H1 (cell line): ENCODE measurements at regions not wholly inside any gene's neighbourhood (a gene's known extent, or its start where the extent isn't known, plus 50 kb on each side); places are given as distances from the start of the nearest gene placed in this dataset.

ENCODE experiments used
- CTCF ChIA-PET: fragments of 300-600 bp; sonication (Branson Sonifier 250); formaldehyde crosslinking; loops from one replicate; lab custom pipeline; 2021; ENCODE audit not compliant: partially characterized antibody; lab: Charles Lee
- POLR2A ChIA-PET: fragments of 300-600 bp; sonication (Branson Sonifier 250); formaldehyde crosslinking; loops from one replicate; lab custom pipeline; 2021; ENCODE audit warnings: inconsistent platforms; ENCODE audit not compliant: partially characterized antibody; lab: Charles Lee
- DNase-seq, 2 experiments: peaks; one replicate each; pipeline versions ENCODE4 v3.0.0 to v3.0.0-alpha.2; 2010 to 2022; ENCODE audit warnings: low spot score in 2 of 2, low read depth in 1 of 2, mixed read lengths in 1 of 2
- FAIRE-seq: peaks from 2 replicates; lab custom pipeline; 2011; peaks lifted over from hg19 to GRCh38; lab: Jason Lieb, UNC
- H2AFZ ChIP-seq: 2 replicates; pipeline ENCODE4 v1.8.1; 2012; ENCODE audit warnings: low read length, inconsistent platforms
- H2AK5ac ChIP-seq: 2 replicates; pipeline ENCODE4 v1.6.1; 2013; ENCODE audit warnings: low read depth, low read length
- H2BK120ac ChIP-seq: replicated peaks from 2 replicates; pipeline ENCODE3; 2013; ENCODE audit warnings: low read depth, low read length, inconsistent platforms
- H2BK12ac ChIP-seq: 2 replicates; pipeline ENCODE4 v1.6.1; 2013; ENCODE audit warnings: low read depth, low read length
- H2BK15ac ChIP-seq: 2 replicates; pipeline ENCODE4 v1.6.1; 2013; ENCODE audit warnings: low read length
- H2BK20ac ChIP-seq: 2 replicates; pipeline ENCODE4 v1.6.1; 2013; ENCODE audit warnings: low read length
- H2BK5ac ChIP-seq: 2 replicates; pipeline ENCODE4 v1.6.1; 2013; ENCODE audit warnings: low read depth, low read length
- H3K14ac ChIP-seq: 2 replicates; pipeline ENCODE4 v1.6.1; 2013; ENCODE audit warnings: inconsistent platforms; ENCODE audit not compliant: insufficient read length
- H3K18ac ChIP-seq: 2 replicates; pipeline ENCODE4 v1.6.1; 2013; ENCODE audit warnings: low read length; ENCODE audit errors: extremely low read depth
- H3K23ac ChIP-seq: 2 replicates; pipeline ENCODE4 v1.6.1; 2013; ENCODE audit warnings: inconsistent platforms; ENCODE audit not compliant: insufficient read length
- H3K23me2 ChIP-seq: 2 replicates; pipeline ENCODE4 v1.6.1; 2013; ENCODE audit warnings: low read depth, low read length
- H3K27ac ChIP-seq: 2 replicates; pipeline ENCODE4 v1.6.1; 2011; ENCODE audit warnings: low read depth, low read length, inconsistent platforms
- H3K27me3 ChIP-seq, 4 experiments: replicated peaks in 1 of 4; 1 replicate in 1 of 4; 2 replicates in 3 of 4; pipeline versions ENCODE4 v1.6.1 to v1.8.1; 2011 to 2013; ENCODE audit warnings: low read length in 3 of 4, mild to moderate bottlenecking in 3 of 4, inconsistent platforms in 2 of 4, mixed read lengths in 2 of 4, moderate library complexity in 1 of 4; ENCODE audit not compliant: control insufficient read depth in 3 of 4, insufficient read depth in 3 of 4; ENCODE audit errors: extremely low read depth in 1 of 4
- H3K36me3 ChIP-seq, 4 experiments: 2 replicates each; pipeline versions ENCODE4 v1.6.1 to v1.8.1; 2011 to 2013; ENCODE audit warnings: mild to moderate bottlenecking in 4 of 4, low read length in 3 of 4, moderate library complexity in 2 of 4, control low read depth in 1 of 4, inconsistent platforms in 1 of 4; ENCODE audit not compliant: insufficient read depth in 4 of 4, control insufficient read depth in 2 of 4
- H3K4ac ChIP-seq: replicated peaks from 2 replicates; pipeline ENCODE3; 2013; ENCODE audit warnings: low read length, low read depth, mixed read lengths, inconsistent platforms; ENCODE audit not compliant: insufficient read length
- H3K4me1 ChIP-seq, 4 experiments: replicated peaks in 1 of 4; 1 replicate in 1 of 4; 2 replicates in 3 of 4; pipeline versions ENCODE4 v1.6.1 to v1.8.1; 2011 to 2013; ENCODE audit warnings: low read length in 3 of 4, inconsistent platforms in 2 of 4, mixed read lengths in 1 of 4; ENCODE audit not compliant: insufficient read depth in 4 of 4, control insufficient read depth in 3 of 4
- H3K4me2 ChIP-seq, 2 experiments: 2 replicates each; pipeline versions ENCODE4 v1.6.1 to v1.8.1; 2011 to 2013; ENCODE audit warnings: low read depth in 2 of 2, low read length in 2 of 2, control low read depth in 1 of 2, inconsistent platforms in 1 of 2, mild to moderate bottlenecking in 1 of 2; ENCODE audit not compliant: insufficient read depth in 1 of 2
- H3K4me3 ChIP-seq, 4 experiments: fragments of 200-600, 300-600 bp in 1 of 4; sonication (generic), shearing (Covaris generic), sonication (Bioruptor Twin) in 1 of 4; 2 replicates each; pipeline versions ENCODE4 v1.5.1 to v1.8.1; 2011 to 2016; ENCODE audit warnings: low read length in 4 of 4, low read depth in 3 of 4, control low read depth in 2 of 4, inconsistent platforms in 2 of 4, mild to moderate bottlenecking in 2 of 4, mixed read lengths in 1 of 4, moderate library complexity in 1 of 4; ENCODE audit not compliant: insufficient read depth in 2 of 4; ENCODE audit errors: extremely low read depth in 1 of 4
- H3K56ac ChIP-seq: replicated peaks from 2 replicates; pipeline ENCODE3; 2013; ENCODE audit warnings: low read depth, mild to moderate bottlenecking, mixed read lengths, low read length, inconsistent platforms; ENCODE audit not compliant: insufficient read length
- H3K79me1 ChIP-seq: 2 replicates; pipeline ENCODE4 v1.6.1; 2013; ENCODE audit warnings: low read depth, low read length, control low read depth
- H3K79me2 ChIP-seq, 2 experiments: 2 replicates each; pipeline versions ENCODE4 v1.6.1 to v1.8.1; 2012 to 2013; ENCODE audit warnings: low read length in 2 of 2, mild to moderate bottlenecking in 2 of 2, inconsistent platforms in 1 of 2; ENCODE audit not compliant: insufficient read depth in 2 of 2, control insufficient read depth in 1 of 2
- H3K9ac ChIP-seq, 4 experiments: replicated peaks in 1 of 4; 1 replicate in 1 of 4; 2 replicates in 3 of 4; pipeline versions ENCODE4 v1.6.1 to v1.8.1; 2011 to 2013; ENCODE audit warnings: low read depth in 3 of 4, low read length in 3 of 4, control low read depth in 2 of 4, mild to moderate bottlenecking in 2 of 4, moderate library complexity in 2 of 4, inconsistent platforms in 1 of 4; ENCODE audit errors: extremely low read depth in 1 of 4
- H3K9me3 ChIP-seq, 2 experiments: 2 replicates each; pipeline versions ENCODE4 v1.6.1 to v1.8.1; 2012 to 2013; ENCODE audit warnings: mild to moderate bottlenecking in 2 of 2, moderate library complexity in 2 of 2, control low read depth in 1 of 2, inconsistent platforms in 1 of 2, low read depth in 1 of 2, low read length in 1 of 2, mixed read lengths in 1 of 2; ENCODE audit not compliant: insufficient read depth in 2 of 2
- H4K20me1 ChIP-seq, 2 experiments: replicated peaks in 1 of 2; 2 replicates each; pipeline versions ENCODE3 to v1.8.1; 2011 to 2013; ENCODE audit warnings: inconsistent platforms in 2 of 2, low read length in 2 of 2, mild to moderate bottlenecking in 1 of 2; ENCODE audit not compliant: insufficient read depth in 2 of 2, control insufficient read depth in 1 of 2
- H4K5ac ChIP-seq: 2 replicates; pipeline ENCODE4 v1.6.1; 2013; ENCODE audit warnings: low read length, low read depth, mixed read lengths, inconsistent platforms; ENCODE audit not compliant: insufficient read length
- H4K8ac ChIP-seq: 2 replicates; pipeline ENCODE4 v1.8.0; 2013; ENCODE audit warnings: mild to moderate bottlenecking, moderate library complexity, low read length, inconsistent platforms; ENCODE audit not compliant: insufficient read depth; ENCODE audit errors: extremely low read depth
- H4K91ac ChIP-seq: replicated peaks from 2 replicates; pipeline ENCODE3; 2013; ENCODE audit warnings: low read length, mixed read lengths, inconsistent platforms; ENCODE audit not compliant: insufficient read length
- CHD1 ChIP-seq: IDR thresholded peaks from 2 replicates; pipeline ENCODE4 v1.6.1; 2012; ENCODE audit warnings: low read depth, low read length, improper control_type of control experiment
- EZH2 ChIP-seq: fragments of 200-600 bp; sonication (generic); IDR thresholded peaks from 2 replicates; pipeline ENCODE4 v1.7.1; 2012; ENCODE audit warnings: low read depth, mild to moderate bottlenecking, moderate library complexity, low read length, inconsistent platforms; ENCODE audit not compliant: severe bottlenecking
- SAP30 ChIP-seq: fragments of 300-600 bp; sonication (generic); IDR thresholded peaks from 2 replicates; pipeline ENCODE4 v1.7.1; 2012; ENCODE audit warnings: low read length, moderate library complexity, mild to moderate bottlenecking, inconsistent platforms; ENCODE audit not compliant: insufficient read depth, insufficient replicate concordance
- SIX5 ChIP-seq: IDR thresholded peaks from 2 replicates; pipeline ENCODE4 v1.6.1; 2011; ENCODE audit warnings: mild to moderate bottlenecking, low read depth, low read length
- TBP ChIP-seq: IDR thresholded peaks from 2 replicates; pipeline ENCODE4 v1.6.1; 2011; ENCODE audit warnings: low read depth, low read length, improper control_type of control experiment
- WGBS, 2 experiments: shearing (Covaris generic) in 1 of 2; methylation state at CpG; one replicate each; pipeline versions ENCODE4 v1.1.6 to v1.1.7; 2013 to 2015; ENCODE audit warnings: low lambda C conversion rate in 2 of 2, mixed read lengths in 2 of 2, inconsistent platforms in 1 of 2, low coverage in 1 of 2, missing lambda C conversion rate in 1 of 2; ENCODE audit not compliant: insufficient replicate concordance in 2 of 2, insufficient coverage in 1 of 2, insufficient read length in 1 of 2; ENCODE audit errors: extremely low coverage in 1 of 2, missing lambda C conversion rate in 1 of 2; 5-methylcytosine and 5-hydroxymethylcytosine counted together
- TF ChIP-seq, protein P1 (sequence below): IDR thresholded peaks from 2 replicates; pipeline ENCODE4 v1.6.1; 2012; ENCODE audit warnings: inconsistent platforms

DNA sequence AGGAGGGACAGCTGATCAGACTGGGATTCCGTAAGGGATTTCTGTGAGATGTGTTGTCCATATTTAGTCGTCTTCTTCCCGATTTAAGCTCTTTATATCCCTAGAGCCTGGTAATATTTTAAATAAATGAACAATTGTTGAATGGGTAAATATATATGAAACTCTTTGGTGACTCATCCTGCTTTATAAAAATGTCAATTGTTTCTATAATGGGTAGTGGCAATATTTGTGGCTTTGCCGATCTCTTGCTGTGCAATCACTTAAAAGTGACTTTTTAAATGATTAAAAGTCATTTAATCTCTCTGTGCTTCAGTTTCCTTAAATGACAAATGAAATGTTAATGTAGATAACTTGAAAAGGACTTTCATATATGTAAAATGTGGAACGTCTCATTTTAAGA is 339.2 kb downstream of the RNF144A start:
- H3K4me1 ChIP-seq, result no peaks in the 10 kb centered on the region
- H3K79me2 ChIP-seq, result no peaks in the 10 kb centered on the region
- WGBS, 2 experiments, result 88% methylated on average over 5 of the region's 5 CpGs; no CpG with 5 or more reads in 1 of the 2 experiments
- H2AK5ac ChIP-seq, result no peak overlapping the region
- no peak overlapping the region for H3K14ac ChIP-seq
- H3K27ac ChIP-seq, result no peak overlapping the region
- FAIRE-seq (no peak), DNase-seq (no peak)
- no peak overlapping the region for H3K4me2 ChIP-seq
- H3K9ac ChIP-seq, result no peak overlapping the region
- no peak overlapping the region for H2BK20ac ChIP-seq
- no peaks in the 10 kb centered on the region for H3K27me3 ChIP-seq
- no peak overlapping the region for H4K5ac ChIP-seq
- H3K23ac ChIP-seq, result no peak overlapping the region
- no peaks in the 10 kb centered on the region for H3K79me1 ChIP-seq
- no peak overlapping the region for H2BK120ac ChIP-seq
- no peak overlapping the region for H3K4me3 ChIP-seq
- H3K18ac ChIP-seq, result no peak overlapping the region
- H4K8ac ChIP-seq, result no peak overlapping the region
- H4K91ac ChIP-seq, result no peak overlapping the region
- H4K20me1 ChIP-seq, result no peaks in the 10 kb centered on the region
- no peak overlapping the region for H3K4ac ChIP-seq
- POLR2A ChIA-PET, result no interaction called here
- TF ChIP-seq SIX5, result no peak
- TF ChIP-seq, protein P1, sequence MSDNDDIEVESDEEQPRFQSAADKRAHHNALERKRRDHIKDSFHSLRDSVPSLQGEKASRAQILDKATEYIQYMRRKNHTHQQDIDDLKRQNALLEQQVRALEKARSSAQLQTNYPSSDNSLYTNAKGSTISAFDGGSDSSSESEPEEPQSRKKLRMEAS, result no peak
- no peak for TF ChIP-seq EZH2
- TF ChIP-seq CHD1, result no peak
- no peak for TF ChIP-seq SAP30
- no peak for TF ChIP-seq TBP
- CTCF ChIA-PET, result interaction anchor here (1.3 kb wide), 1 partner anchor 171 kb away, joined by 3 read pairs; no protein-coding TSS in a partner anchor
- no peak overlapping the region for H3K56ac ChIP-seq
- no peak overlapping the region for H2AFZ ChIP-seq
- H3K36me3 ChIP-seq, result no peaks in the 10 kb centered on the region
- peaks cover 6 to 16% of the 10 kb centered on the region in 2 experiments; a peak in 2 of 4 replicates for H3K9me3 ChIP-seq
- no peak overlapping the region for H2BK12ac ChIP-seq
- no peak overlapping the region for H2BK15ac ChIP-seq
- H2BK5ac ChIP-seq, result no peak overlapping the region
- no peaks in the 10 kb centered on the region for H3K23me2 ChIP-seq
